A549 (cell line): ENCODE measurements at regions not wholly inside any gene's neighbourhood (a gene's known extent, or its start where the extent isn't known, plus 50 kb on each side); places are given as distances from the start of the nearest gene placed in this dataset.

ENCODE experiments used
- ATAC-seq, 2 experiments: fragments of 200-7000 bp in 1 of 2; fragments of >200 bp in 1 of 2; cut with Nextera tagmentation in 1 of 2; cut with Tn5 transposase in 1 of 2; 3 replicates each; pipeline versions ENCODE4 v1.8.0 to v1.9.1; 2018 to 2020; ENCODE audit warnings: mild to moderate bottlenecking in 1 of 2, moderate library complexity in 1 of 2
- CTCF ChIA-PET: fragments of 300-600 bp; sonication (Branson Sonifier 250); formaldehyde crosslinking; extraction: SDS; loops from one replicate; lab custom pipeline; 2021; ENCODE audit warnings: antibody characterized with exemption, inconsistent platforms; lab: Yijun Ruan, JAX
- POLR2A ChIA-PET: fragments of 350-600 bp; formaldehyde crosslinking; extraction: SDS; loops from one replicate; lab custom pipeline; 2021; ENCODE audit warnings: antibody characterized with exemption, inconsistent platforms; lab: Yijun Ruan, JAX
- DNase-seq, 2 experiments: peaks; one replicate each; pipeline versions ENCODE4 v3.0.0 to v3.0.0-alpha.2; 2011 to 2016; ENCODE audit warnings: low read depth in 1 of 2, low spot score in 1 of 2
- FAIRE-seq: peaks from 2 replicates; lab custom pipeline; 2011; peaks lifted over from hg19 to GRCh38; lab: Jason Lieb, UNC
- H3K27ac ChIP-seq, 2 experiments: fragments of >200 bp; sonication (Bioruptor Twin); formaldehyde crosslinking; 3 replicates each; pipeline ENCODE4 v1.5.1; 2016 to 2017
- H3K4me1 ChIP-seq: fragments of >200 bp; sonication (Bioruptor Twin); formaldehyde crosslinking; 3 replicates; pipeline ENCODE4 v1.6.1; 2016
- H3K4me2 ChIP-seq: fragments of >200 bp; sonication (Bioruptor Twin); formaldehyde crosslinking; 3 replicates; pipeline ENCODE4 v1.6.1; 2016
- H3K4me3 ChIP-seq: fragments of >200 bp; sonication (Bioruptor Twin); formaldehyde crosslinking; 3 replicates; pipeline ENCODE4 v1.5.1; 2016
- H3K9me3 ChIP-seq: fragments of >200 bp; sonication (Bioruptor Twin); formaldehyde crosslinking; 3 replicates; pipeline ENCODE4 v1.6.1; 2016
- ATOH8 ChIP-seq: fragments of 250-450 bp; sonication (Bioruptor Pico); IDR thresholded peaks from 2 replicates; pipeline ENCODE4 v1.5.0; 2020; ENCODE audit warnings: low read depth, mild to moderate bottlenecking, moderate library complexity
- CEBPB ChIP-seq, 2 experiments: fragments of >200 bp in 1 of 2; sonication (Bioruptor Twin) in 1 of 2; formaldehyde crosslinking in 1 of 2; IDR thresholded peaks; 2 replicates each; pipeline ENCODE4 v1.6.1; 2012 to 2016
- CHD4 ChIP-seq: fragments of 200-600 bp; sonication (generic); IDR thresholded peaks from 2 replicates; pipeline ENCODE4 v1.6.1; 2016; ENCODE audit warnings: antibody characterized with exemption, mild to moderate bottlenecking, borderline replicate concordance
- EHMT2 ChIP-seq: fragments of 200-600 bp; sonication (generic); IDR thresholded peaks from 2 replicates; pipeline ENCODE4 v1.6.1; 2016; ENCODE audit warnings: antibody characterized with exemption, low read depth, mild to moderate bottlenecking, moderate library complexity
- FOSL2 ChIP-seq, 2 experiments: fragments of 450-650 bp in 1 of 2; fragments of >200 bp in 1 of 2; sonication (Bioruptor Twin) in 1 of 2; formaldehyde crosslinking; IDR thresholded peaks; 2 replicates each; pipeline versions ENCODE4 v1.5.0 to v1.6.1; 2016 to 2020; ENCODE audit warnings: mild to moderate bottlenecking in 1 of 2, moderate library complexity in 1 of 2
- FOXS1 ChIP-seq: fragments of 250-450 bp; sonication (Bioruptor Pico); IDR thresholded peaks from 2 replicates; pipeline ENCODE4 v1.5.0; 2020; ENCODE audit warnings: mild to moderate bottlenecking, moderate library complexity
- HEYL ChIP-seq: fragments of 250-450 bp; sonication (Bioruptor Pico); IDR thresholded peaks from 2 replicates; pipeline ENCODE4 v1.8.0; 2021; ENCODE audit warnings: mild to moderate bottlenecking, moderate library complexity
- HOXA7 ChIP-seq: fragments of 250-450 bp; sonication (Bioruptor Pico); IDR thresholded peaks from 2 replicates; pipeline ENCODE4 v1.5.0; 2020; ENCODE audit warnings: mild to moderate bottlenecking, moderate library complexity
- JUN ChIP-seq, 2 experiments: fragments of >200 bp; sonication (Bioruptor Twin); formaldehyde crosslinking; IDR thresholded peaks; 2 replicates in 1 of 2; 3 replicates in 1 of 2; pipeline ENCODE4 v1.6.1; 2016 to 2017
- MAFK ChIP-seq: fragments of 450-650 bp; IDR thresholded peaks from 2 replicates; pipeline ENCODE4 v1.6.1; 2014; ENCODE audit not compliant: partially characterized antibody
- MAZ ChIP-seq: fragments of 150-350 bp; IDR thresholded peaks from 2 replicates; pipeline ENCODE4 v1.6.1; 2014; ENCODE audit warnings: antibody characterized with exemption, low read depth, low read length, borderline replicate concordance
- MYC ChIP-seq: IDR thresholded peaks from 2 replicates; pipeline ENCODE4 v1.6.1; 2012; ENCODE audit warnings: mild to moderate bottlenecking, inconsistent platforms, low read length, improper control_type of control experiment, borderline replicate concordance
- NFE2L2 ChIP-seq: fragments of 150-350 bp; conservative IDR thresholded peaks from 2 replicates; pipeline ENCODE4 v1.6.1; 2014; ENCODE audit warnings: low read length
- RAD21 ChIP-seq, 2 experiments: fragments of >200 bp in 1 of 2; sonication (Bioruptor Twin) in 1 of 2; formaldehyde crosslinking in 1 of 2; IDR thresholded peaks in 1 of 2; conservative IDR thresholded peaks in 1 of 2; 2 replicates in 1 of 2; 3 replicates in 1 of 2; pipeline ENCODE4 v1.6.1; 2012 to 2018; ENCODE audit warnings: inconsistent platforms in 1 of 2
- RARB ChIP-seq: fragments of 250-450 bp; sonication (Bioruptor Pico); IDR thresholded peaks from 2 replicates; pipeline ENCODE4 v1.8.0; 2021; ENCODE audit warnings: mild to moderate bottlenecking, moderate library complexity
- RCOR1 ChIP-seq: fragments of 150-350 bp; IDR thresholded peaks from 2 replicates; pipeline ENCODE4 v1.6.1; 2014; ENCODE audit warnings: antibody characterized with exemption, low read length, low read depth
- REST ChIP-seq: fragments of 200-600 bp; sonication (generic); IDR thresholded peaks from 2 replicates; pipeline ENCODE4 v1.6.1; 2016; ENCODE audit warnings: antibody characterized with exemption, mild to moderate bottlenecking, moderate library complexity
- SMC3 ChIP-seq: fragments of >200 bp; sonication (Bioruptor Twin); formaldehyde crosslinking; IDR thresholded peaks from 3 replicates; pipeline ENCODE4 v1.6.1; 2018; ENCODE audit warnings: inconsistent platforms
- TFCP2L1 ChIP-seq: fragments of 250-450 bp; sonication (Bioruptor Pico); IDR thresholded peaks from 2 replicates; pipeline ENCODE4 v1.5.0; 2021; ENCODE audit warnings: mild to moderate bottlenecking
- TP53 ChIP-seq: fragments of 250-450 bp; sonication (Bioruptor Pico); IDR thresholded peaks from 2 replicates; pipeline ENCODE4 v1.5.0; 2021; ENCODE audit warnings: mild to moderate bottlenecking, moderate library complexity
- ZFP36 ChIP-seq: fragments of 450-650 bp; IDR thresholded peaks from 2 replicates; pipeline ENCODE4 v1.6.1; 2014; ENCODE audit warnings: borderline replicate concordance; ENCODE audit not compliant: partially characterized antibody
- ZSCAN20 ChIP-seq: fragments of 250-450 bp; sonication (Bioruptor Pico); IDR thresholded peaks from 2 replicates; pipeline ENCODE4 v1.8.0; 2022; ENCODE audit warnings: mild to moderate bottlenecking, moderate library complexity
- WGBS: methylation state at CpG from one replicate; pipeline ENCODE4 v1.1.6; 2017; ENCODE audit errors: missing lambda C conversion rate; 5-methylcytosine and 5-hydroxymethylcytosine counted together
- TF ChIP-seq, protein P1 (sequence below): fragments of >200 bp; sonication (Bioruptor Twin); formaldehyde crosslinking; IDR thresholded peaks from 3 replicates; pipeline ENCODE4 v1.6.1; 2016
- TF ChIP-seq, protein P2 (sequence below): fragments of >200 bp; sonication (Bioruptor Twin); formaldehyde crosslinking; IDR thresholded peaks from 2 replicates; pipeline ENCODE4 v1.6.1; 2016
- TF ChIP-seq, protein P3 (sequence below): fragments of 250-450 bp; sonication (Bioruptor Pico); IDR thresholded peaks from 2 replicates; pipeline ENCODE4 v1.5.0; 2021; ENCODE audit warnings: mild to moderate bottlenecking, moderate library complexity, borderline replicate concordance
- TF ChIP-seq, protein P4 (sequence below): IDR thresholded peaks from 2 replicates; pipeline ENCODE4 v1.6.1; 2012

DNA sequence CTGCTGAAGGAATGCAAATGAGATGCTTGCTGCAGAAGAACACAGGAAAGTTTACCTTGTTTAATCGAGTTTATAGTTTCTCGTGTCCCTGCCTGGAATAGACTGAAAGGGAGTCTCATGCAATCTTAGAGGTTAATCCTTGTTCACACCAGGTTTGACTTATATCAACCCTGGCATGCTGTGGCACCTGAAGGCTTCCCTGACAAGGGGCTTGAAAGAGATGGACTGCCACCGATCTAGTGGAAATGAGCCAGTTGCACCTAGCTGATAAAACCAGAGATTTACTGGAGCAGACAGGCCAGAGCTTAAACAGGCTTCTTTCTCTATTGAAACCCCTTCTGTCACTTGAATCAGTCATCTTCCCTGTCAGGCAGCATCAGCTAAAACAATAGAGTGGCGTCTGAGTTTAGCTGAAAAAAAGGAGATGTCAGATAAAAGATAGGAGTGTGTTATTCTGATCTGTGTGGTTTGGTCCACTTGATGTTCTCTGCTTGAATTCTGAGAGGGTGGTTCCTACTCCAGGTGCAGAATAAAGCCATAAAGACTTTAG, 349.7 kb downstream of the RWDD3 start:
- Histone ChIP-seq H3K27ac (no peak overlapping the region), H3K9me3 (no peaks in the 10 kb centered on the region), H3K4me2 (no peak overlapping the region), H3K4me1 (no peaks in the 10 kb centered on the region), H3K4me3 (no peak overlapping the region)
- ChIA-PET POLR2A (no interaction called here), CTCF (no interaction called here)
- FAIRE-seq = no peak
- 13% methylated on average over 4 of the region's 4 CpGs for WGBS
- no peak for DNase-seq
- no peak for ATAC-seq
- TF ChIP-seq NFE2L2 (no peak), RAD21 (conservative IDR thresholded peaks at IDR 0.05 in 1 of 2, IDR thresholded peaks at IDR 0.05 in 1 of 2) (no peak), ATOH8 (CRISPR knock-in tag) (no peak), RARB (CRISPR knock-in tag) (no peak), RCOR1 (no peak), MAZ (no peak), HOXA7 (CRISPR knock-in tag) (no peak), EHMT2 (no peak), SMC3 (no peak), CEBPB (IDR thresholded peaks at IDR 0.05) (no peak), ZFP36 (no peak), FOSL2 (IDR thresholded peaks at IDR 0.05) (no peak), FOSL2 (CRISPR knock-in tag; IDR thresholded peaks at IDR 0.05) (no peak), FOXS1 (CRISPR knock-in tag) (no peak), JUN (IDR thresholded peaks at IDR 0.05) (no peak)

DNA sequence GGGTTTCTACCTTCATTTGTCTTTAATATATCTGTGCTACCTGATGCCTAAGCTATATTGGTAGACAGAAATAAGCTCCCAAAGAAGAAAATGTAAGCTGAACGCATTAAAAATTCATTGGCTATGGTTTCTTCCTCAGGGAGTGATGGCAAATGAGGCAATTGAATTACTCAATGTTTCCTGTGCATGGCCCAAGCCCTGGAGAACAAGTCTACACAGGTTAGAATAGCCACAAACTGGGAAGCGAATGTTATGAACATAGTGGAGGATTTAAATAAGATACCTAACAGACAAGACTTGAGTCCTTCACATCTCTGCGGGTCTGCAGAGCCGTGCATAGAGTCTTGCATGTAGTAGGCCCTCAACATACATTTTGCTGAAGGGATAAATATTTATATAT, 350.3 kb downstream of the RWDD3 start:
- no peak for ATAC-seq
- no peak overlapping the region for H3K27ac ChIP-seq

GRCh38 chr1:95604771-95605170, 370.8 kb downstream of the RWDD3 start:
- Histone ChIP-seq H3K9me3 (no peaks in the 10 kb centered on the region), H3K4me3 (no peak overlapping the region), H3K27ac (no peak overlapping the region), H3K4me2 (no peak overlapping the region), H3K4me1 (no peaks in the 10 kb centered on the region)
- 2% methylated on average over 3 of the region's 3 CpGs for WGBS
- CTCF ChIA-PET = no interaction called here
- ATAC-seq = no peak
- no peak for FAIRE-seq
- no peak for DNase-seq
- POLR2A ChIA-PET = no interaction called here
- TF ChIP-seq TP53 (no peak), MAZ (no peak), MAFK (no peak), CHD4 (no peak), RAD21 (conservative IDR thresholded peaks at IDR 0.05 in 1 of 2, IDR thresholded peaks at IDR 0.05 in 1 of 2) (no peak), TFCP2L1 (no peak), MYC (no peak), HOXA7 (CRISPR knock-in tag) (no peak), ZSCAN20 (no peak), REST (no peak), FOXS1 (CRISPR knock-in tag) (no peak), HEYL (CRISPR knock-in tag) (no peak)
- TF ChIP-seq, protein P1, sequence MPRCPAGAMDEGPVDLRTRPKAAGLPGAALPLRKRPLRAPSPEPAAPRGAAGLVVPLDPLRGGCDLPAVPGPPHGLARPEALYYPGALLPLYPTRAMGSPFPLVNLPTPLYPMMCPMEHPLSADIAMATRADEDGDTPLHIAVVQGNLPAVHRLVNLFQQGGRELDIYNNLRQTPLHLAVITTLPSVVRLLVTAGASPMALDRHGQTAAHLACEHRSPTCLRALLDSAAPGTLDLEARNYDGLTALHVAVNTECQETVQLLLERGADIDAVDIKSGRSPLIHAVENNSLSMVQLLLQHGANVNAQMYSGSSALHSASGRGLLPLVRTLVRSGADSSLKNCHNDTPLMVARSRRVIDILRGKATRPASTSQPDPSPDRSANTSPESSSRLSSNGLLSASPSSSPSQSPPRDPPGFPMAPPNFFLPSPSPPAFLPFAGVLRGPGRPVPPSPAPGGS = no peak
- TF ChIP-seq, protein P2, sequence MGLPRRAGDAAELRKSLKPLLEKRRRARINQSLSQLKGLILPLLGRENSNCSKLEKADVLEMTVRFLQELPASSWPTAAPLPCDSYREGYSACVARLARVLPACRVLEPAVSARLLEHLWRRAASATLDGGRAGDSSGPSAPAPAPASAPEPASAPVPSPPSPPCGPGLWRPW = no peak
- TF ChIP-seq, protein P3, sequence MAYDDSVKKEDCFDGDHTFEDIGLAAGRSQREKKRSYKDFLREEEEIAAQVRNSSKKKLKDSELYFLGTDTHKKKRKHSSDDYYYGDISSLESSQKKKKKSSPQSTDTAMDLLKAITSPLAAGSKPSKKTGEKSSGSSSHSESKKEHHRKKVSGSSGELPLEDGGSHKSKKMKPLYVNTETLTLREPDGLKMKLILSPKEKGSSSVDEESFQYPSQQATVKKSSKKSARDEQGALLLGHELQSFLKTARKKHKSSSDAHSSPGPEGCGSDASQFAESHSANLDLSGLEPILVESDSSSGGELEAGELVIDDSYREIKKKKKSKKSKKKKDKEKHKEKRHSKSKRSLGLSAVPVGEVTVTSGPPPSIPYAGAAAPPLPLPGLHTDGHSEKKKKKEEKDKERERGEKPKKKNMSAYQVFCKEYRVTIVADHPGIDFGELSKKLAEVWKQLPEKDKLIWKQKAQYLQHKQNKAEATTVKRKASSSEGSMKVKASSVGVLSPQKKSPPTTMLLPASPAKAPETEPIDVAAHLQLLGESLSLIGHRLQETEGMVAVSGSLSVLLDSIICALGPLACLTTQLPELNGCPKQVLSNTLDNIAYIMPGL (CRISPR knock-in tag) = no peak
- TF ChIP-seq, protein P4, sequence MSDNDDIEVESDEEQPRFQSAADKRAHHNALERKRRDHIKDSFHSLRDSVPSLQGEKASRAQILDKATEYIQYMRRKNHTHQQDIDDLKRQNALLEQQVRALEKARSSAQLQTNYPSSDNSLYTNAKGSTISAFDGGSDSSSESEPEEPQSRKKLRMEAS = no peak

More for the DNA sequence above, 350.3 kb downstream of the RWDD3 start:
- TF ChIP-seq FOXS1 (CRISPR knock-in tag) = no peak
- TF ChIP-seq, all 56 proteins: peak for 0
- WGBS = 12% methylated on average over 4 of the region's 4 CpGs
- no peak for FAIRE-seq
- Histone ChIP-seq H3K9me3 (no peaks in the 10 kb centered on the region), H3K4me2 (no peak overlapping the region), H3K4me1 (no peaks in the 10 kb centered on the region), H3K4me3 (no peak overlapping the region)
- ChIA-PET CTCF (no interaction called here), POLR2A (no interaction called here)
- DNase-seq = no peak
